GM18508 (cell line): ENCODE measurements at regions not wholly inside any gene's neighbourhood (a gene's known extent, or its start where the extent isn't known, plus 50 kb on each side); places are given as distances from the start of the nearest gene placed in this dataset.

Experiments
- ATAC-seq: cut with Tn5 transposase; IDR thresholded peaks from one replicate; pipeline ENCODE4 v1.9.1; 2021; ENCODE audit warnings: moderate number of reproducible peaks; ENCODE audit not compliant: insufficient read depth, unreplicated experiment

- ATAC-seq: no peak
Measured at GRCh38 chr5:167971706-167972105, 319.7 kb upstream of the WWC1 start.

- ATAC-seq: no peak
Measured at GRCh38 chr5:167973126-167973525, 318.3 kb upstream of the WWC1 start.

GRCh38 chr5:167984951-167985350 is 306.5 kb upstream of the WWC1 start:
- no peak for ATAC-seq

GRCh38 chr5:167985373-167985772 is 306.1 kb upstream of the WWC1 start:
- no peak for ATAC-seq

GRCh38 chr5:167987490-167988280 is 303.8 kb upstream of the WWC1 start:
- no peak for ATAC-seq

- ATAC-seq: no peak
Measured at GRCh38 chr5:167992868-167993267, 298.6 kb upstream of the WWC1 start.

GRCh38 chr5:167993771-167994170 is 297.7 kb upstream of the WWC1 start:
- ATAC-seq: no peak

- ATAC-seq: no peak
Measured at GRCh38 chr5:167995844-167996425, 295.5 kb upstream of the WWC1 start.

GRCh38 chr5:167998148-167998767 is 293.2 kb upstream of the WWC1 start:
- ATAC-seq: no peak

- no peak for ATAC-seq
Measured at GRCh38 chr5:167999182-167999581, 292.3 kb upstream of the WWC1 start.

GRCh38 chr5:168001318-168001717 is 290.1 kb upstream of the WWC1 start:
- no peak for ATAC-seq

- ATAC-seq: no peak
Measured at GRCh38 chr5:168002116-168002515, 289.3 kb upstream of the WWC1 start.

GRCh38 chr5:168005093-168005492 is 286.4 kb upstream of the WWC1 start:
- no peak for ATAC-seq

- ATAC-seq: no peak
Measured at GRCh38 chr5:168005936-168006335, 285.5 kb upstream of the WWC1 start.

- ATAC-seq: no peak
Measured at GRCh38 chr5:168006456-168007130, 284.9 kb upstream of the WWC1 start.

GRCh38 chr5:168007286-168007685 is 284.2 kb upstream of the WWC1 start:
- ATAC-seq: no peak

GRCh38 chr5:168008555-168008954 is 282.9 kb upstream of the WWC1 start:
- peak; percentile 53 for ATAC-seq

- no peak for ATAC-seq
Measured at GRCh38 chr5:168011096-168011495, 280.3 kb upstream of the WWC1 start.

GRCh38 chr5:168012006-168012405 is 279.4 kb upstream of the WWC1 start:
- no peak for ATAC-seq

- ATAC-seq: no peak
Measured at GRCh38 chr5:168013546-168013945, 277.9 kb upstream of the WWC1 start.
